Hepatocyte (in vitro differentiated cells): ENCODE measurements at regions not wholly inside any gene's neighbourhood (a gene's known extent, or its start where the extent isn't known, plus 50 kb on each side); places are given as distances from the start of the nearest gene placed in this dataset.

Experiments
- DNase-seq: peaks from one replicate; pipeline ENCODE4 v3.0.0-alpha.2; 2016; ENCODE audit warnings: low spot score
- H2AFZ ChIP-seq: fragments of 200-600 bp; sonication (generic); 2 replicates; pipeline ENCODE4 v1.6.0; 2016; ENCODE audit warnings: antibody characterized with exemption, mild to moderate bottlenecking
- H3K27ac ChIP-seq: fragments of 200-600 bp; sonication (generic); 2 replicates; pipeline ENCODE4 v1.5.1; 2016; ENCODE audit warnings: mild to moderate bottlenecking
- H3K27me3 ChIP-seq: fragments of 200-600 bp; sonication (generic); 2 replicates; pipeline ENCODE4 v1.6.1; 2016
- H3K36me3 ChIP-seq: fragments of 200-600 bp; sonication (generic); replicated peaks from 2 replicates; pipeline ENCODE4 v1.5.1; 2016; ENCODE audit warnings: low read depth; ENCODE audit not compliant: insufficient read depth
- H3K4me1 ChIP-seq: fragments of 200-600 bp; sonication (generic); 2 replicates; pipeline ENCODE4 v1.5.1; 2016; ENCODE audit warnings: mild to moderate bottlenecking, moderate library complexity; ENCODE audit not compliant: insufficient read depth
- H3K4me2 ChIP-seq: fragments of 200-600 bp; sonication (generic); 2 replicates; pipeline ENCODE4 v1.6.0; 2016
- H3K4me3 ChIP-seq: fragments of 200-600 bp; sonication (generic); 2 replicates; pipeline ENCODE4 v1.5.1; 2016; ENCODE audit warnings: mild to moderate bottlenecking
- H3K79me2 ChIP-seq: fragments of 200-600 bp; sonication (generic); 2 replicates; pipeline ENCODE4 v1.6.0; 2017; ENCODE audit warnings: mild to moderate bottlenecking
- H3K9me2 ChIP-seq: fragments of 200-600 bp; sonication (generic); replicated peaks from 2 replicates; pipeline ENCODE4 v1.6.0; 2017; ENCODE audit warnings: mild to moderate bottlenecking; ENCODE audit not compliant: insufficient read depth
- H3K9me3 ChIP-seq: fragments of 200-600 bp; sonication (generic); 2 replicates; pipeline ENCODE4 v1.5.1; 2016; ENCODE audit warnings: low read depth, mild to moderate bottlenecking
- H4K20me1 ChIP-seq: fragments of 200-600 bp; sonication (generic); 2 replicates; pipeline ENCODE4 v1.6.0; 2016; ENCODE audit warnings: mild to moderate bottlenecking; ENCODE audit not compliant: insufficient read depth, poor library complexity, severe bottlenecking
- EZH2 ChIP-seq: fragments of 200-600 bp; sonication (generic); IDR thresholded peaks from 2 replicates; pipeline ENCODE4 v1.6.1; 2016; ENCODE audit warnings: antibody characterized with exemption, mild to moderate bottlenecking, borderline replicate concordance
- EZH2phosphoT487 ChIP-seq: fragments of 200-600 bp; sonication (generic); IDR thresholded peaks from one replicate; pipeline ENCODE4 v1.6.1; 2018; ENCODE audit warnings: antibody characterized with exemption, mild to moderate bottlenecking, low read depth, moderate library complexity; ENCODE audit not compliant: unreplicated experiment, severe bottlenecking
- WGBS: methylation state at CpG from one replicate; pipeline ENCODE4 v1.1.6; 2016; ENCODE audit warnings: low lambda C conversion rate; ENCODE audit errors: missing lambda C conversion rate; 5-methylcytosine and 5-hydroxymethylcytosine counted together
- TF ChIP-seq, protein P1 (sequence below): fragments of 200-600 bp; sonication (generic); IDR thresholded peaks from 2 replicates; pipeline ENCODE4 v1.5.1; 2016; ENCODE audit warnings: antibody characterized with exemption, mild to moderate bottlenecking; ENCODE audit not compliant: poor library complexity

- H3K9me2 ChIP-seq: no peaks in the 10 kb centered on the region
- DNase-seq: no peak
- H3K27ac ChIP-seq: peak overlapping the region; percentile 53
- H4K20me1 ChIP-seq: no peaks in the 10 kb centered on the region
- peaks cover 8% of the 10 kb centered on the region for H3K4me1 ChIP-seq
- H3K9me3 ChIP-seq: no peaks in the 10 kb centered on the region
- no peak overlapping the region for H3K4me3 ChIP-seq
- WGBS: 94% methylated on average over 3 of the region's 3 CpGs
- no peaks in the 10 kb centered on the region for H3K27me3 ChIP-seq
- no peak overlapping the region for H2AFZ ChIP-seq
- TF ChIP-seq, protein P1, sequence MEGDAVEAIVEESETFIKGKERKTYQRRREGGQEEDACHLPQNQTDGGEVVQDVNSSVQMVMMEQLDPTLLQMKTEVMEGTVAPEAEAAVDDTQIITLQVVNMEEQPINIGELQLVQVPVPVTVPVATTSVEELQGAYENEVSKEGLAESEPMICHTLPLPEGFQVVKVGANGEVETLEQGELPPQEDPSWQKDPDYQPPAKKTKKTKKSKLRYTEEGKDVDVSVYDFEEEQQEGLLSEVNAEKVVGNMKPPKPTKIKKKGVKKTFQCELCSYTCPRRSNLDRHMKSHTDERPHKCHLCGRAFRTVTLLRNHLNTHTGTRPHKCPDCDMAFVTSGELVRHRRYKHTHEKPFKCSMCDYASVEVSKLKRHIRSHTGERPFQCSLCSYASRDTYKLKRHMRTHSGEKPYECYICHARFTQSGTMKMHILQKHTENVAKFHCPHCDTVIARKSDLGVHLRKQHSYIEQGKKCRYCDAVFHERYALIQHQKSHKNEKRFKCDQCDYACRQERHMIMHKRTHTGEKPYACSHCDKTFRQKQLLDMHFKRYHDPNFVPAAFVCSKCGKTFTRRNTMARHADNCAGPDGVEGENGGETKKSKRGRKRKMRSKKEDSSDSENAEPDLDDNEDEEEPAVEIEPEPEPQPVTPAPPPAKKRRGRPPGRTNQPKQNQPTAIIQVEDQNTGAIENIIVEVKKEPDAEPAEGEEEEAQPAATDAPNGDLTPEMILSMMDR: no peak
- TF ChIP-seq EZH2 (no peak), EZH2phosphoT487 (no peak)
- no peak overlapping the region for H3K4me2 ChIP-seq
- H3K79me2 ChIP-seq: no peaks in the 10 kb centered on the region
- no peaks in the 10 kb centered on the region for H3K36me3 ChIP-seq
Observed at GRCh38 chrX:13254870-13255269, 65.0 kb downstream of the ATXN3L start.

GRCh38 chrX:13254076-13254785 is 65.6 kb downstream of the ATXN3L start:
- Histone ChIP-seq H3K27me3 (no peaks in the 10 kb centered on the region), H3K79me2 (no peaks in the 10 kb centered on the region), H3K27ac (peak overlapping the region; percentile 73), H3K4me1 (peaks cover 11% of the 10 kb centered on the region), H3K9me2 (no peaks in the 10 kb centered on the region), H3K36me3 (no peaks in the 10 kb centered on the region), H3K9me3 (no peaks in the 10 kb centered on the region), H4K20me1 (no peaks in the 10 kb centered on the region), H2AFZ (no peak overlapping the region), H3K4me3 (no peak overlapping the region), H3K4me2 (no peak overlapping the region)
- WGBS: 58% methylated on average over 5 of the region's 5 CpGs
- TF ChIP-seq, protein P1: peak; percentile 32
- no peak for TF ChIP-seq EZH2phosphoT487
- DNase-seq: peak; percentile 82

DNA sequence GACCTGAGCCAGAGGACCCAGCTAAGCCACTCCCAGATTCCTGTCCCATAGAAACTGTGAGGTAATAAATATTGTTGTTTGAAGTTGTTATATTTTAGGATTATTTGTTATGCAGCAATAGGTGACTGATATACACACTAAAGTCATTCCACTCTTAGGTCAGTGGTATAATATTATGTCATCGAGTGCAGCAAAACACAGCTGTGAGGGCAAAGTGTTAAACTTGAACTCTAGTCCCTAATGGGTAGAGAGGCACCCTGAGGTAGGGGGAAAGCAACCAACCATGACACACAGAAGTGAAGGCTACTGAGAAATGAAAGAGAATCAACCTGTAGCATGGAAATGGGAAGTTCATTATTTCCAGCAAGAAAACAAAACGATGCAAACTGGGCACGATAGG is 66.6 kb downstream of the ATXN3L start:
- WGBS: 99% methylated on average over 3 of the region's 3 CpGs
- TF ChIP-seq EZH2phosphoT487: no peak
- TF ChIP-seq, protein P1: no peak
- Histone ChIP-seq H3K4me2 (no peak overlapping the region), H3K27ac (no peak overlapping the region), H3K4me3 (no peak overlapping the region), H3K36me3 (no peaks in the 10 kb centered on the region), H4K20me1 (no peaks in the 10 kb centered on the region), H3K4me1 (peaks cover 11% of the 10 kb centered on the region), H3K27me3 (no peaks in the 10 kb centered on the region), H3K9me2 (no peaks in the 10 kb centered on the region), H3K79me2 (no peaks in the 10 kb centered on the region), H3K9me3 (no peaks in the 10 kb centered on the region), H2AFZ (no peak overlapping the region)
- DNase-seq: no peak

GRCh38 chrX:13252726-13253125 is 67.1 kb downstream of the ATXN3L start:
- H3K4me2 ChIP-seq: no peak overlapping the region
- no peak overlapping the region for H2AFZ ChIP-seq
- no peaks in the 10 kb centered on the region for H3K9me3 ChIP-seq
- H3K36me3 ChIP-seq: no peaks in the 10 kb centered on the region
- no peaks in the 10 kb centered on the region for H3K9me2 ChIP-seq
- no peak for DNase-seq
- no peaks in the 10 kb centered on the region for H3K79me2 ChIP-seq
- no peak overlapping the region for H3K27ac ChIP-seq
- H4K20me1 ChIP-seq: no peaks in the 10 kb centered on the region
- peaks cover 11% of the 10 kb centered on the region for H3K4me1 ChIP-seq
- 96% methylated on average over 4 of the region's 4 CpGs for WGBS
- H3K4me3 ChIP-seq: no peak overlapping the region
- H3K27me3 ChIP-seq: no peaks in the 10 kb centered on the region
- TF ChIP-seq, protein P1: no peak
- TF ChIP-seq EZH2 (no peak), EZH2phosphoT487 (no peak)
